GM10266 (cell line): ENCODE measurements at regions not wholly inside any gene's neighbourhood (a gene's known extent, or its start where the extent isn't known, plus 50 kb on each side); places are given as distances from the start of the nearest gene placed in this dataset.

Experiments used
- DNase-seq: peaks from one replicate; pipeline ENCODE4 v3.0.0; 2012; ENCODE audit errors: extremely low spot score
- CTCF ChIP-seq: IDR thresholded peaks from 2 replicates; pipeline ENCODE4 v1.5.1; 2012; ENCODE audit warnings: mild to moderate bottlenecking, low read depth; ENCODE audit not compliant: control insufficient read depth, insufficient read depth; ENCODE audit errors: missing control alignments

GRCh38 chr13:87130423-87130822 lies 540.7 kb upstream of the SLITRK5 start:
- TF ChIP-seq CTCF = no peak
- DNase-seq = no peak

GRCh38 chr13:87131611-87132010 lies 539.6 kb upstream of the SLITRK5 start:
- DNase-seq = no peak
- TF ChIP-seq CTCF = no peak

GRCh38 chr13:87138866-87139265 lies 532.3 kb upstream of the SLITRK5 start:
- DNase-seq = no peak
- no peak for TF ChIP-seq CTCF

GRCh38 chr13:87147076-87147475 lies 524.1 kb upstream of the SLITRK5 start:
- no peak for TF ChIP-seq CTCF
- no peak for DNase-seq

GRCh38 chr13:87153371-87153770 lies 517.8 kb upstream of the SLITRK5 start:
- TF ChIP-seq CTCF = no peak
- no peak for DNase-seq

- TF ChIP-seq CTCF = no peak
- DNase-seq = no peak
These were observed 504.8 kb upstream of the SLITRK5 start for GRCh38 chr13:87166348-87166747.

- TF ChIP-seq CTCF = no peak
These were observed 502.8 kb upstream of the SLITRK5 start for GRCh38 chr13:87168390-87168789.

GRCh38 chr13:87169337-87169736 lies 501.8 kb upstream of the SLITRK5 start:
- no peak for DNase-seq
- TF ChIP-seq CTCF = no peak

More at GRCh38 chr13:87168390-87168789, 502.8 kb upstream of the SLITRK5 start:
- no peak for DNase-seq
